ENCODE measurements at regions not wholly inside any gene's neighbourhood (a gene's known extent, or its start where the extent isn't known, plus 50 kb on each side); places are given as distances from the start of the nearest gene placed in this dataset.

DNA sequence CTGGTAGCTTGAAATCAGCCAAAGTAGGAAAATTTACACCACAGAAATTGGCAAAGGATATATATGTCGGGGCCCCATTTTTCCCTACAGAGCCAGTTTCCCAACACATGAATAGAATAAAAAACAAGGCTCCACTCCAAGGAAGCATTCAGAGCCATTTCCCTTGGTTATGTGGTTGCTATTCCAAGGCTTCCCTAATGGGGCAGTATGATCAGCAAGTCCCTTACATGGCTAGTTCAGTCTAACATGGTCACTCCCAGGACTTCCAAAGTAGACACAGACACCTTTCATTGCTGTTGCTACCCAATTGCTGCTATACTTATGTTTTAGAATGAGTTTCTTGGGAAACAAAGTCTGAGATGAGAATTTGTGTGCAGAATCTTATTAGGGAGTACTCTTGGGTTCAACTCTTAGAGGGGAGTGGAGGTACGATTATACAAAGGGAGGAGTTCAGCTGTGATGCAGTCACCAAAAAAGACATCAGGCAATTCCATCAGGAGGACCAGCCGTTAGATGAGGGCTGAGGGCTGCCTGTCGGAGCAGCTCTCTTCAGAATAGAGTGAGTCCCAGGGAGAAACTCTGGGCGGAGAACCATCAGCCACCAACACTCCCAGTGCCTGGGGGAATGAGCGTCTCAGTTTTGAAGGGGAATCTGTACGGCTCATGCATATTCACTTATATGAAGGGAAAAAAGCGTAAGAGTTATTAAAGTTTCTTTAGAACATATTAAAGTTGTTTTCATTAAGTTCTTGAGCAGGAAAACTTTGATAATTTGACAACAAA is 92.9 kb downstream of the C21orf91 start:
- H3K27ac ChIP-seq (ENCODE audit: insufficient read depth, low read length, poor library complexity, severe bottlenecking) = no peak overlapping the region
- Mint-ChIP-seq H3K27ac (no peak overlapping the region), H3K36me3 (no peaks in the 10 kb centered on the region), H3K27me3 (peaks cover 6% of the 10 kb centered on the region), H3K9me3 (peaks cover 0 to 4% (median 0%) of the 10 kb centered on the region in 7 donors), H3K4me3 (no peak overlapping the region), H3K4me1 (peaks cover 0 to 7% (median 5%) of the 10 kb centered on the region in 4 donors)
- no peaks in the 10 kb centered on the region for H3K27me3 ChIP-seq (ENCODE audit: control insufficient read depth, insufficient read depth, low read length)
- no peaks in the 10 kb centered on the region for H3K36me3 ChIP-seq (ENCODE audit: control insufficient read depth, insufficient read depth, low read length)
- H3K4me1 ChIP-seq (ENCODE audit: control insufficient read depth, insufficient read depth, low read length, poor library complexity, severe bottlenecking) = no peaks in the 10 kb centered on the region
- no peak overlapping the region for H3K4me3 ChIP-seq (ENCODE audit: low read depth, low read length)
- DNase-seq (no peak), ATAC-seq (ENCODE audit: low read depth in 2 of 2) (no peak)
- H3K9me3 ChIP-seq (ENCODE audit: control insufficient read depth in 2 of 2, low read length in 2 of 2) = no peaks in the 10 kb centered on the region

DNA sequence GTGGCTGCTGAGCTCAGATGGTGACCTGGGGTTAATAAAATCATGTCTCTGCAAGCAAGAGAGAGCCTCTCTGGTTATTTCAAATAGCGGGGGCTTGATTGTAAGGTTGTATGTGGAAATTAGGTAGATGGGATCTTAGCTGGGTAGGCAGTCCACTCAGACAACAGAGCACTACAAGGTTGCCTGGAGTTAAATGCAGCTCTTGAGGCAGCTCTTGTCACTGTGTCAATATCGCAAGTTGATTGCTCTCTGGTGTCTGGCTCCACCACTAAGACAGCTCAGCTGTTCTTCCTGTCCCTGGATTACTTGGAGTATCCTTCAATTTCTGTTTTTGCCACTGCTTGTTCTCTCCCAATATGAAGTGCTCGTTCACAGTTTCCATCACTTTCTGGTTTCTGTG is 93.8 kb downstream of the C21orf91 start:
- H3K4me3 ChIP-seq (ENCODE audit: low read depth, low read length) = no peak overlapping the region
- H3K36me3 Mint-ChIP-seq = no peaks in the 10 kb centered on the region
- no peak overlapping the region for H3K27ac ChIP-seq (ENCODE audit: insufficient read depth, low read length, poor library complexity, severe bottlenecking)
- DNase-seq (no peak), ATAC-seq (ENCODE audit: low read depth in 2 of 2) (no peak)
- H3K27me3 Mint-ChIP-seq = peaks cover 1% of the 10 kb centered on the region
- H3K36me3 ChIP-seq (ENCODE audit: control insufficient read depth, insufficient read depth, low read length) = no peaks in the 10 kb centered on the region
- peaks cover 0 to 4% (median 0%) of the 10 kb centered on the region in 7 donors for H3K9me3 Mint-ChIP-seq
- H3K4me1 Mint-ChIP-seq = no peaks in the 10 kb centered on the region
- H3K4me3 Mint-ChIP-seq = no peak overlapping the region
- no peaks in the 10 kb centered on the region for H3K27me3 ChIP-seq (ENCODE audit: control insufficient read depth, insufficient read depth, low read length)
- H3K27ac Mint-ChIP-seq = no peak overlapping the region
- H3K4me1 ChIP-seq (ENCODE audit: control insufficient read depth, insufficient read depth, low read length, poor library complexity, severe bottlenecking) = no peaks in the 10 kb centered on the region
- no peaks in the 10 kb centered on the region for H3K9me3 ChIP-seq (ENCODE audit: control insufficient read depth in 2 of 2, low read length in 2 of 2)

DNA sequence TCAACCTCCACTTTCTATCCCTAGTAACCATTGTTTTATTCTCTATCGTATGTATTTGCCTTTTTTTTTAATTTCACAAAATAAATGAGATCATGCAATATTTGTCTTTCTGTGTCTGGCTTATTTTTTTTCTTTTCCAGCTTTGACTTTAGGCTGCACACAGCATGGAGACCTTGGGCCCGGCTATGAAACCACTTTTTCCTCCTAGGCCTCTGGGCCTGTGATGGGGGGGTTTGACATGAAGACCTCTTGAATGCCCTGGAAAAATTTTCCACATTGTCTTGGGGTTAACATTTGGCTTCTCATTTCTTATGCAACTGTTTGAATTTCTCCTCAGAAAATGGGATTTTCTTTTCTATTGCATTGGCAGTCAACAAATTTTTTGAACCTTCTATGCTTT is 100.2 kb upstream of the BTG3 start:
- H3K36me3 ChIP-seq (ENCODE audit: control insufficient read depth, insufficient read depth, low read length) = no peaks in the 10 kb centered on the region
- H3K27me3 ChIP-seq (ENCODE audit: control insufficient read depth, insufficient read depth, low read length) = no peaks in the 10 kb centered on the region
- Mint-ChIP-seq H3K4me1 (peaks cover 0 to 6% (median 5%) of the 10 kb centered on the region in 4 donors), H3K36me3 (no peaks in the 10 kb centered on the region), H3K9me3 (peaks cover 0 to 8% (median 6%) of the 10 kb centered on the region in 7 donors), H3K27ac (no peak overlapping the region), H3K27me3 (peaks cover 8% of the 10 kb centered on the region), H3K4me3 (no peak overlapping the region)
- DNase-seq (no peak), ATAC-seq (ENCODE audit: low read depth in 2 of 2) (no peak)
- H3K4me3 ChIP-seq (ENCODE audit: low read depth, low read length) = no peak overlapping the region
- H3K27ac ChIP-seq (ENCODE audit: insufficient read depth, low read length, poor library complexity, severe bottlenecking) = no peak overlapping the region
- no peaks in the 10 kb centered on the region for H3K4me1 ChIP-seq (ENCODE audit: control insufficient read depth, insufficient read depth, low read length, poor library complexity, severe bottlenecking)
- no peaks in the 10 kb centered on the region for H3K9me3 ChIP-seq (ENCODE audit: control insufficient read depth in 2 of 2, low read length in 2 of 2)

DNA sequence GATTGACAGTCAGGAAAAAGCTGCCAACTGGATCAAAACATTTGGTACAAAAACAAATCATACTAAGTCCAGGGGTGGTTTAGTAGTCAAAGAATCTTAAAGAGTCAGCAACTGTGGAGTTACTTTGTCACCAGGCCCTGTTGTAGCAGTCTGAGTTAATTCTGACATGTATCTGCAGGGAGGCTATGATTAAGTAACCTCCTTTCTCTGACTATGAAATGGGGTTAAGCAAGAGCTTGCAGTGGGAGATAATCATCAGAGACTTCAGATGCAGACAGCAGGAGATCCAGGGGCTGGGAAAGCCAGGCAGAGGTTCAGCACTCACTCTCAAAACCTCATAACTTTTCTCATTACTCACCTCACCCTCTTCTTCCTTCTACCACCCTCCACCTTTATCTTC is 99.2 kb upstream of the BTG3 start:
- H3K27ac Mint-ChIP-seq = no peak overlapping the region
- H3K4me3 Mint-ChIP-seq = peak overlapping the region in 1 of 4 donors; percentile 18
- H3K9me3 Mint-ChIP-seq = peaks cover 0 to 9% (median 6%) of the 10 kb centered on the region in 7 donors

DNA sequence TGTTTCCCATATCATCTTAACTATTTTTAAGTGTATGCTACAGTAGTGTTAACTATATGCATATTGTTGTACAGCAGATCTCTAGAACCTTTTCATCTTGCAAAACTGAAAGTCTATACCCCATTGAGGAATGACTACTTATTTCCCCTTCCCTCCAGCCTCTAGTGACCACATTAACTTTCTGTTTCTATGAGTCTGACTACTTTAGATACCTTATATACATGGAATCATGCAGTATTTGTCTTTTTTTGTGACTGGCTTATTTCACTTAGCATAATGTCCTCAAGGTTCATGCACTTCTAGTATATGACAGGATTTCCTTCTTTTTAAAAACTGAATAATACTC is 96.5 kb upstream of the BTG3 start:
- ATAC-seq (ENCODE audit: low read depth in 2 of 2) (no peak), DNase-seq (peak in 1 of 3 donors; percentile 33)
- Mint-ChIP-seq H3K27ac (no peak overlapping the region), H3K36me3 (no peaks in the 10 kb centered on the region), H3K27me3 (peaks cover 8% of the 10 kb centered on the region), H3K9me3 (peaks cover 0 to 14% (median 4%) of the 10 kb centered on the region in 7 donors), H3K4me1 (peaks cover 0 to 6% (median 5%) of the 10 kb centered on the region in 4 donors), H3K4me3 (no peak overlapping the region)
- no peak overlapping the region for H3K4me3 ChIP-seq (ENCODE audit: low read depth, low read length)
- H3K27ac ChIP-seq (ENCODE audit: insufficient read depth, low read length, poor library complexity, severe bottlenecking) = no peak overlapping the region
- no peaks in the 10 kb centered on the region for H3K27me3 ChIP-seq (ENCODE audit: control insufficient read depth, insufficient read depth, low read length)
- no peaks in the 10 kb centered on the region for H3K36me3 ChIP-seq (ENCODE audit: control insufficient read depth, insufficient read depth, low read length)
- no peaks in the 10 kb centered on the region for H3K4me1 ChIP-seq (ENCODE audit: control insufficient read depth, insufficient read depth, low read length, poor library complexity, severe bottlenecking)
- no peaks in the 10 kb centered on the region for H3K9me3 ChIP-seq (ENCODE audit: control insufficient read depth in 2 of 2, low read length in 2 of 2)

More for the DNA sequence above, 99.2 kb upstream of the BTG3 start:
- Histone ChIP-seq H3K4me1 (ENCODE audit: control insufficient read depth, insufficient read depth, low read length, poor library complexity, severe bottlenecking) (no peaks in the 10 kb centered on the region), H3K36me3 (ENCODE audit: control insufficient read depth, insufficient read depth, low read length) (no peaks in the 10 kb centered on the region), H3K9me3 (ENCODE audit: control insufficient read depth in 2 of 2, low read length in 2 of 2) (no peaks in the 10 kb centered on the region), H3K27ac (ENCODE audit: insufficient read depth, low read length, poor library complexity, severe bottlenecking) (no peak overlapping the region), H3K27me3 (ENCODE audit: control insufficient read depth, insufficient read depth, low read length) (no peaks in the 10 kb centered on the region), H3K4me3 (ENCODE audit: low read depth, low read length) (no peak overlapping the region)
- H3K27me3 Mint-ChIP-seq = peaks cover 8% of the 10 kb centered on the region
- peaks cover 0 to 6% (median 5%) of the 10 kb centered on the region in 4 donors for H3K4me1 Mint-ChIP-seq
- no peaks in the 10 kb centered on the region for H3K36me3 Mint-ChIP-seq
- DNase-seq (no peak), ATAC-seq (ENCODE audit: low read depth in 2 of 2) (no peak)

DNA sequence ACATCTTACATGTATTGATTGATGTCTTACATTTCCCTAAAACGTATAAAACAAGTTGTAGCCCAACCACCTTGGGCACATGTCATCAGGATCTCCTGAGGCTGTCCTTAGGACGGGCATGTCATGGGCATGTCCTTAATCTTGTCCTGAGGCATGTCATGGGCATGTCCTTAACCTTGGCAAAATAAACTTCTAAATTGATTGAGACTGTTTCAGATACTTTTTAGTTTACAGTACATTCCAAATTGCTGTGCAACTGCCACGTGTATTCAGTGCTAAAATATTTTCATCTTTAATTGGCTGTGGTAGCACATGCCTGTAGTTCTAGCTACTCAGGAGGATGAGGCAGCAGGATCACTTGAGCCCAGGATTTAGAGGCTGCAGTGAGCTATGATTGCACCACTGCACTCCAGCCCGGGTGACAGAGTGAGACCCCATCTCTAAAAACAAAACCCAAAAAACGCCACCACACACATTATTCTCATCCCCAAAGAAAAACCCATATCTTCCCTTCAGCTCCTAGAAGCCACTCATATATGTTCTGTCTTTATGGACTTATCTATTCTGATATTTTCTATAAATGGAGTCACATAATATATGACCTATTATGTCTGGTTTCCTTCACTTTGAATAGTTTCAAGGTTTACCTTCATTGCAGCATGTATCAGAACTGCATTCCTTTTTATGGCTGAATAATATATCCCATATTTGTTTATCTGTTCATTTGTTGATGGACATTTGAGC is 96.0 kb upstream of the BTG3 start:
- peak overlapping the region in 1 of 3 donors; percentile 76 for H3K27ac Mint-ChIP-seq
- H3K36me3 ChIP-seq (ENCODE audit: control insufficient read depth, insufficient read depth, low read length) = no peaks in the 10 kb centered on the region
- ATAC-seq (ENCODE audit: low read depth in 2 of 2) = no peak

DNA sequence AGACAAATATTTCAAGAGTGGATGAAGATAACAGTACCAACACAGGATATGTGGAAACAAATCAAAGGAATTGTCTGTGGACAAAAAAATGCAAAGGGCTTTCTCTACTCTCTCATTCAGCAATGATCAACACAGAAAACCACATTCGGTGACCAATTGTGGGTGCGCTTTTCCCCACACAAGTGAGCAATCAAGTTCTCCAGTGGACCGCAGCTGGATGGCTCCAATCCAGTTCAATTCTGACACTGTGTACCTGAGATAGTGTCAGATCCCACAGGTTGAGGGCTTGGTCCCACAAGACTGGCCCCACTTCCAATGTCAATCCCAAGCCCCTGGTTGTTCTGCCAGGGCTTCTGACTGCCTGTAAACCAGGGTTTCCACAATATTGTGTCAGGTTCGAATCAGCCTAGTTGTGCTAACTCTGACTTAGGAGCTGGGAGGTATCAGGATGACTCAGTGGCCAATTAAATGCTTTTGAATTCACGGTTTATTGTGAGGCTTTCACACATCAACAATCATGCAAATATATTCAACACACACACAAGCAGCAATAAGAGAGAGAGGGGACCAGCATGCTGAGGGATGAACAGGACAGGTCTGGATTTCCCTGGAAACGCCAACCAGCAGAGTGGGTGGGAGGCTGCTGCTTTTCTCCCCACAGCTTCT is 87.0 kb upstream of the BTG3 start:
- H3K27ac ChIP-seq (ENCODE audit: insufficient read depth, low read length, poor library complexity, severe bottlenecking) = no peak overlapping the region
- H3K9me3 Mint-ChIP-seq = peaks cover 0 to 8% (median 4%) of the 10 kb centered on the region in 7 donors
- DNase-seq (no peak), ATAC-seq (ENCODE audit: low read depth in 2 of 2) (no peak)
- H3K4me3 ChIP-seq (ENCODE audit: low read depth, low read length) = no peak overlapping the region
- no peak overlapping the region for H3K4me3 Mint-ChIP-seq
- no peaks in the 10 kb centered on the region for H3K9me3 ChIP-seq (ENCODE audit: control insufficient read depth in 2 of 2, low read length in 2 of 2)
- no peaks in the 10 kb centered on the region for H3K4me1 ChIP-seq (ENCODE audit: control insufficient read depth, insufficient read depth, low read length, poor library complexity, severe bottlenecking)
- H3K27me3 ChIP-seq (ENCODE audit: control insufficient read depth, insufficient read depth, low read length) = no peaks in the 10 kb centered on the region
- peaks cover 9% of the 10 kb centered on the region for H3K36me3 Mint-ChIP-seq
- H3K36me3 ChIP-seq (ENCODE audit: control insufficient read depth, insufficient read depth, low read length) = no peaks in the 10 kb centered on the region
- peaks cover 4% of the 10 kb centered on the region for H3K27me3 Mint-ChIP-seq
- peaks cover 3 to 14% (median 8%) of the 10 kb centered on the region in 4 donors for H3K4me1 Mint-ChIP-seq
- no peak overlapping the region for H3K27ac Mint-ChIP-seq

More for the DNA sequence above, 96.0 kb upstream of the BTG3 start:
- peaks cover 8% of the 10 kb centered on the region for H3K27me3 Mint-ChIP-seq
- H3K27me3 ChIP-seq (ENCODE audit: control insufficient read depth, insufficient read depth, low read length) = no peaks in the 10 kb centered on the region
- no peak overlapping the region for H3K27ac ChIP-seq (ENCODE audit: insufficient read depth, low read length, poor library complexity, severe bottlenecking)
- peaks cover 0 to 14% (median 4%) of the 10 kb centered on the region in 7 donors for H3K9me3 Mint-ChIP-seq
- no peak for DNase-seq
- H3K4me1 Mint-ChIP-seq = peaks cover 0 to 6% (median 5%) of the 10 kb centered on the region in 4 donors
- no peak overlapping the region for H3K4me3 Mint-ChIP-seq
- H3K36me3 Mint-ChIP-seq = no peaks in the 10 kb centered on the region
- H3K4me1 ChIP-seq (ENCODE audit: control insufficient read depth, insufficient read depth, low read length, poor library complexity, severe bottlenecking) = no peaks in the 10 kb centered on the region
- H3K4me3 ChIP-seq (ENCODE audit: low read depth, low read length) = no peak overlapping the region
- no peaks in the 10 kb centered on the region for H3K9me3 ChIP-seq (ENCODE audit: control insufficient read depth in 2 of 2, low read length in 2 of 2)
